Keratinocyte (primary cell): ENCODE measurements at regions not wholly inside any gene's neighbourhood (a gene's known extent, or its start where the extent isn't known, plus 50 kb on each side); places are given as distances from the start of the nearest gene placed in this dataset.

Experiments
- DNase-seq: peaks from one replicate; pipeline ENCODE4 v3.0.0-alpha.2; 2011; ENCODE audit warnings: low read depth, missing footprints, low spot score
- FAIRE-seq: peaks from 2 replicates; lab custom pipeline; 2011; peaks lifted over from hg19 to GRCh38; lab: Jason Lieb, UNC
- H2AFZ ChIP-seq: 2 replicates; pipeline ENCODE4 v1.6.0; 2012; ENCODE audit warnings: low read length, control low read depth, inconsistent platforms; ENCODE audit not compliant: control insufficient read depth
- H3K27ac ChIP-seq: 2 replicates; pipeline ENCODE4 v1.5.1; 2011; ENCODE audit warnings: low read length; ENCODE audit not compliant: control insufficient read depth, insufficient read depth
- H3K27me3 ChIP-seq: 3 replicates; pipeline ENCODE4 v1.6.0; 2011; ENCODE audit warnings: low read length; ENCODE audit not compliant: control insufficient read depth, insufficient read depth; ENCODE audit errors: extremely low read depth
- H3K36me3 ChIP-seq, 2 experiments: 2 replicates in 1 of 2; 3 replicates in 1 of 2; pipeline ENCODE4 v1.5.1; 2011; ENCODE audit warnings: low read length in 2 of 2, mild to moderate bottlenecking in 1 of 2; ENCODE audit not compliant: control insufficient read depth in 2 of 2, insufficient read depth in 2 of 2; ENCODE audit errors: extremely low read depth in 1 of 2
- H3K4me1 ChIP-seq: 3 replicates; pipeline ENCODE4 v1.5.1; 2011; ENCODE audit warnings: low read length; ENCODE audit not compliant: control insufficient read depth, insufficient read depth; ENCODE audit errors: extremely low read depth
- H3K4me2 ChIP-seq: 3 replicates; pipeline ENCODE4 v1.6.0; 2011; ENCODE audit warnings: low read depth, low read length; ENCODE audit not compliant: control insufficient read depth, insufficient read depth; ENCODE audit errors: extremely low read depth
- H3K4me3 ChIP-seq, 3 experiments: fragments of 200-600 bp in 1 of 3; sonication (generic) in 1 of 3; 2 replicates in 2 of 3; 3 replicates in 1 of 3; pipeline ENCODE4 v1.5.1; 2011 to 2016; ENCODE audit warnings: low read length in 3 of 3, mild to moderate bottlenecking in 3 of 3, control low read depth in 2 of 3, inconsistent platforms in 1 of 3, low read depth in 1 of 3, mixed read lengths in 1 of 3, mixed run types in 1 of 3, moderate library complexity in 1 of 3; ENCODE audit not compliant: control insufficient read depth in 2 of 3, insufficient read depth in 2 of 3; ENCODE audit errors: extremely low read depth in 1 of 3
- H3K79me2 ChIP-seq: 2 replicates; pipeline ENCODE4 v1.6.0; 2012; ENCODE audit warnings: low read length; ENCODE audit not compliant: control insufficient read depth, insufficient read depth
- H3K9ac ChIP-seq: 3 replicates; pipeline ENCODE4 v1.6.0; 2011; ENCODE audit warnings: low read length; ENCODE audit not compliant: control insufficient read depth, insufficient read depth; ENCODE audit errors: extremely low read depth
- H3K9me1 ChIP-seq: 3 replicates; pipeline ENCODE4 v1.6.0; 2011; ENCODE audit warnings: low read length; ENCODE audit not compliant: control insufficient read depth, insufficient read depth; ENCODE audit errors: extremely low read depth
- H3K9me3 ChIP-seq: 2 replicates; pipeline ENCODE4 v1.5.1; 2012; ENCODE audit warnings: low read depth, low read length; ENCODE audit not compliant: control insufficient read depth
- H4K20me1 ChIP-seq: 3 replicates; pipeline ENCODE4 v1.6.0; 2011; ENCODE audit warnings: low read length; ENCODE audit not compliant: control insufficient read depth, insufficient read depth; ENCODE audit errors: extremely low read depth
- CTCF ChIP-seq, 3 experiments: IDR thresholded peaks in 1 of 3; conservative IDR thresholded peaks in 1 of 3; optimal IDR thresholded peaks in 1 of 3; 2 replicates in 2 of 3; 3 replicates in 1 of 3; pipeline versions ENCODE3 to v1.5.1; 2011; ENCODE audit warnings: low read length in 3 of 3, mild to moderate bottlenecking in 3 of 3, moderate library complexity in 2 of 3, control low read depth in 1 of 3, inconsistent platforms in 1 of 3; ENCODE audit not compliant: insufficient read depth in 2 of 3; ENCODE audit errors: extremely low read depth in 1 of 3
- EZH2 ChIP-seq: IDR thresholded peaks from one replicate; pipeline ENCODE4 v1.6.1; 2012; ENCODE audit warnings: inconsistent platforms, mild to moderate bottlenecking, low read length, moderate library complexity
- dilution Hi-C: fragments of 300-500 bp; cut with MboI; formaldehyde crosslinking; loops from one replicate; pipeline ENCODE4 v1.7.0; 2020; ENCODE audit warnings: low sequenced_read_pairs; ENCODE audit not compliant: extremely low pct_ligation_motif_present

GRCh38 chr13:54643863-54644262 lies 1615.2 kb downstream of the OLFM4 start:
- H3K4me2 ChIP-seq, result no peak overlapping the region
- H3K27me3 ChIP-seq, result no peaks in the 10 kb centered on the region
- no peaks in the 10 kb centered on the region for H3K9me3 ChIP-seq
- TF ChIP-seq EZH2, result no peak
- TF ChIP-seq CTCF (optimal IDR thresholded peaks at IDR 0.05 in 1 of 3, IDR thresholded peaks at IDR 0.05 in 1 of 3, conservative IDR thresholded peaks at IDR 0.05 in 1 of 3; ENCODE audit: extremely low read depth in 1 of 3, insufficient read depth in 2 of 3, low read length in 3 of 3), result no peak
- H3K27ac ChIP-seq, result no peak overlapping the region
- H4K20me1 ChIP-seq, result no peaks in the 10 kb centered on the region
- H3K4me1 ChIP-seq, result no peaks in the 10 kb centered on the region
- no peak for FAIRE-seq
- no peak for DNase-seq
- no peaks in the 10 kb centered on the region for H3K79me2 ChIP-seq
- H3K36me3 ChIP-seq, result no peaks in the 10 kb centered on the region
- no peaks in the 10 kb centered on the region for H3K9me1 ChIP-seq
- no peak overlapping the region for H2AFZ ChIP-seq
- H3K4me3 ChIP-seq, result no peak overlapping the region
- H3K9ac ChIP-seq, result no peak overlapping the region
- dilution Hi-C loops, result no loop called here

GRCh38 chr13:54647275-54647674 lies 1618.7 kb downstream of the OLFM4 start:
- TF ChIP-seq EZH2 (no peak), CTCF (optimal IDR thresholded peaks at IDR 0.05 in 1 of 3, IDR thresholded peaks at IDR 0.05 in 1 of 3, conservative IDR thresholded peaks at IDR 0.05 in 1 of 3; ENCODE audit: extremely low read depth in 1 of 3, insufficient read depth in 2 of 3, low read length in 3 of 3) (no peak)
- Histone ChIP-seq H3K27ac (no peak overlapping the region), H3K9me3 (no peaks in the 10 kb centered on the region), H3K9me1 (no peaks in the 10 kb centered on the region), H3K4me1 (no peaks in the 10 kb centered on the region), H3K36me3 (no peaks in the 10 kb centered on the region), H2AFZ (no peak overlapping the region), H3K27me3 (no peaks in the 10 kb centered on the region), H3K4me2 (no peak overlapping the region), H3K4me3 (no peak overlapping the region), H3K9ac (no peak overlapping the region), H3K79me2 (no peaks in the 10 kb centered on the region), H4K20me1 (no peaks in the 10 kb centered on the region)
- DNase-seq (no peak), FAIRE-seq (no peak)
- dilution Hi-C loops, result no loop called here
